GM12874 (cell line): ENCODE measurements at regions not wholly inside any gene's neighbourhood (a gene's known extent, or its start where the extent isn't known, plus 50 kb on each side); places are given as distances from the start of the nearest gene placed in this dataset.

Experiments used
- TF ChIP-seq, protein P1 (sequence below): IDR thresholded peaks from 2 replicates; pipeline ENCODE4 v1.5.1; 2011; ENCODE audit warnings: low read depth, mild to moderate bottlenecking, control low read depth, low read length, moderate library complexity; ENCODE audit not compliant: insufficient read depth

DNA sequence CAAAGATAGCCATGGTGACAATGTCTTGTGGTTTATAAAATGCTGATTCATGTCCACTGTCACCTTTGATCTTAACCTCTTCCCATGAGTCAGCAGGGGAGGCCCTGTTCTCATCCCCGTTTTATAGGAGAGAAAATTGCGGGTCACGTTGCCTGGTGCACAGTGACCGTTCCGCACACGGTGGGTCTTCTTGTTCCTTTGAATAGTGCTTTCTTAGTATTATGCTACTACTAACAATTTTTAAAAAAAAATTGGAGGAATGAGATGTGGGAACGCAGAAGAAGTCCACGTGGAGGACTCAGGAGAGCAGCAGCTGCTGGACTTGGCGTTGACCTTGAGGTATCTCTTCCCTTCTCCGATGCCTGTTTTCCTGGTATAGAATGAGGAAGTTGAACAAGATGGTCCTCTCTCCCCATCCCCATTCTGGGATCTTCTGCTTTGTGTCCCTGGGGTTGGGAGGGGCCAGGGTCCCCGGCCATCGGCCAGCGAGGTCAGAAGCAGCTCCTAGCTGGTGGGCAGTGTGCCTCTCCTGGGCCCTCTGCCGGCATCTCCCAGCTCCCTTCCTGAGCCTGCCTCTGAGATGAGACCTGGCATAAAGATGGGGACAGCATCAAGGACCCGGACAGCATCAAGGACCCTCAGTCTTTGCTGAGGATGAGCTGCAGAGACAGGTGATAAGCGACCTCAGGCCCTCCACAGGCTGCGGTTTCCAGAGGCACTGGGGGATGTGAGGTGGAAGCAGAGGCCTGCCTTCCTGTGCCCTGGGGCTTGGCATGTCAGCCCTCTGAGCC is 143.9 kb downstream of the C9orf50 start:
- TF ChIP-seq, protein P1, sequence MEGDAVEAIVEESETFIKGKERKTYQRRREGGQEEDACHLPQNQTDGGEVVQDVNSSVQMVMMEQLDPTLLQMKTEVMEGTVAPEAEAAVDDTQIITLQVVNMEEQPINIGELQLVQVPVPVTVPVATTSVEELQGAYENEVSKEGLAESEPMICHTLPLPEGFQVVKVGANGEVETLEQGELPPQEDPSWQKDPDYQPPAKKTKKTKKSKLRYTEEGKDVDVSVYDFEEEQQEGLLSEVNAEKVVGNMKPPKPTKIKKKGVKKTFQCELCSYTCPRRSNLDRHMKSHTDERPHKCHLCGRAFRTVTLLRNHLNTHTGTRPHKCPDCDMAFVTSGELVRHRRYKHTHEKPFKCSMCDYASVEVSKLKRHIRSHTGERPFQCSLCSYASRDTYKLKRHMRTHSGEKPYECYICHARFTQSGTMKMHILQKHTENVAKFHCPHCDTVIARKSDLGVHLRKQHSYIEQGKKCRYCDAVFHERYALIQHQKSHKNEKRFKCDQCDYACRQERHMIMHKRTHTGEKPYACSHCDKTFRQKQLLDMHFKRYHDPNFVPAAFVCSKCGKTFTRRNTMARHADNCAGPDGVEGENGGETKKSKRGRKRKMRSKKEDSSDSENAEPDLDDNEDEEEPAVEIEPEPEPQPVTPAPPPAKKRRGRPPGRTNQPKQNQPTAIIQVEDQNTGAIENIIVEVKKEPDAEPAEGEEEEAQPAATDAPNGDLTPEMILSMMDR = no peak

- TF ChIP-seq, protein P1 = no peak
Observed at GRCh38 chr9:129474740-129475404, 146.0 kb downstream of the C9orf50 start.

- TF ChIP-seq, protein P1 = no peak
Observed at GRCh38 chr9:129473523-129474244, 147.2 kb downstream of the C9orf50 start.

GRCh38 chr9:129472651-129473102 is 148.2 kb downstream of the C9orf50 start:
- TF ChIP-seq, protein P1 = no peak

GRCh38 chr9:129471201-129472019 is 149.5 kb downstream of the C9orf50 start:
- TF ChIP-seq, protein P1 = no peak

GRCh38 chr9:129469988-129470316 is 150.9 kb downstream of the C9orf50 start:
- TF ChIP-seq, protein P1 = no peak
